ENCODE measurements at regions not wholly inside any gene's neighbourhood (a gene's known extent, or its start where the extent isn't known, plus 50 kb on each side); places are given as distances from the start of the nearest gene placed in this dataset.

DNA sequence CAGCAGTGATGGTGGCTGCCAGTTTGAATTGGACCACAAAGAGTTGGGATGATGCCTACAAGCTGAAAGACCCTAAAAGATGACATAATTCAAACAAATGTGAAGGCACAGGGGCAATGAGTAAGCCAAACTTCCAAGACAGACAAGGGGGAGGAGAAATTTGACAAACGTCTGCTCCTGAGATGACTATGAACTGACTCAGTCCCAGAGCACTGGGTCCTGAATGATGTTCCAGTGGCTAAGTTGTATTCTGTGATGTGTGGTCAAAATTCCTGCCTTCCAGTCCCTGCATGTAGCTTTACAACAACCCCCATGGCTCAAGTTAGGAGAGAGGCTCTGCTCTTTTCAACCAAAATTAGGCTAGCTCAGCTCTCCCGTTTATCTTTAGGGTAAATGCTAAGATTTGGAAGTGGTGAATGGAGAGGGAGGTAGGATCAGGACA lies 86.1 kb upstream of the SIRPA start:
- TF ChIP-seq TCF12 (IDR thresholded peaks at IDR 0.05; ENCODE audit: low read depth), result no peak
- no peak for TF ChIP-seq CREB1 (IDR thresholded peaks at IDR 0.05; ENCODE audit: low read depth)
- TF ChIP-seq EGR1 (IDR thresholded peaks at IDR 0.05), result no peak
- TF ChIP-seq YY1 (IDR thresholded peaks at IDR 0.05; ENCODE audit: low read depth), result no peak
- TF ChIP-seq, protein P1, sequence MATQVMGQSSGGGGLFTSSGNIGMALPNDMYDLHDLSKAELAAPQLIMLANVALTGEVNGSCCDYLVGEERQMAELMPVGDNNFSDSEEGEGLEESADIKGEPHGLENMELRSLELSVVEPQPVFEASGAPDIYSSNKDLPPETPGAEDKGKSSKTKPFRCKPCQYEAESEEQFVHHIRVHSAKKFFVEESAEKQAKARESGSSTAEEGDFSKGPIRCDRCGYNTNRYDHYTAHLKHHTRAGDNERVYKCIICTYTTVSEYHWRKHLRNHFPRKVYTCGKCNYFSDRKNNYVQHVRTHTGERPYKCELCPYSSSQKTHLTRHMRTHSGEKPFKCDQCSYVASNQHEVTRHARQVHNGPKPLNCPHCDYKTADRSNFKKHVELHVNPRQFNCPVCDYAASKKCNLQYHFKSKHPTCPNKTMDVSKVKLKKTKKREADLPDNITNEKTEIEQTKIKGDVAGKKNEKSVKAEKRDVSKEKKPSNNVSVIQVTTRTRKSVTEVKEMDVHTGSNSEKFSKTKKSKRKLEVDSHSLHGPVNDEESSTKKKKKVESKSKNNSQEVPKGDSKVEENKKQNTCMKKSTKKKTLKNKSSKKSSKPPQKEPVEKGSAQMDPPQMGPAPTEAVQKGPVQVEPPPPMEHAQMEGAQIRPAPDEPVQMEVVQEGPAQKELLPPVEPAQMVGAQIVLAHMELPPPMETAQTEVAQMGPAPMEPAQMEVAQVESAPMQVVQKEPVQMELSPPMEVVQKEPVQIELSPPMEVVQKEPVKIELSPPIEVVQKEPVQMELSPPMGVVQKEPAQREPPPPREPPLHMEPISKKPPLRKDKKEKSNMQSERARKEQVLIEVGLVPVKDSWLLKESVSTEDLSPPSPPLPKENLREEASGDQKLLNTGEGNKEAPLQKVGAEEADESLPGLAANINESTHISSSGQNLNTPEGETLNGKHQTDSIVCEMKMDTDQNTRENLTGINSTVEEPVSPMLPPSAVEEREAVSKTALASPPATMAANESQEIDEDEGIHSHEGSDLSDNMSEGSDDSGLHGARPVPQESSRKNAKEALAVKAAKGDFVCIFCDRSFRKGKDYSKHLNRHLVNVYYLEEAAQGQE (IDR thresholded peaks at IDR 0.05; ENCODE audit: low read depth), result no peak
- no peak for TF ChIP-seq FOXM1 (IDR thresholded peaks at IDR 0.05; ENCODE audit: borderline replicate concordance, low read depth)
- no peak for TF ChIP-seq EP300 (IDR thresholded peaks at IDR 0.05; ENCODE audit: borderline replicate concordance)
- no peak for TF ChIP-seq RAD21 (IDR thresholded peaks at IDR 0.05; ENCODE audit: low read depth)
- TF ChIP-seq TEAD4 (IDR thresholded peaks at IDR 0.05), result no peak
- no peak for TF ChIP-seq CEBPB (IDR thresholded peaks at IDR 0.05)

DNA sequence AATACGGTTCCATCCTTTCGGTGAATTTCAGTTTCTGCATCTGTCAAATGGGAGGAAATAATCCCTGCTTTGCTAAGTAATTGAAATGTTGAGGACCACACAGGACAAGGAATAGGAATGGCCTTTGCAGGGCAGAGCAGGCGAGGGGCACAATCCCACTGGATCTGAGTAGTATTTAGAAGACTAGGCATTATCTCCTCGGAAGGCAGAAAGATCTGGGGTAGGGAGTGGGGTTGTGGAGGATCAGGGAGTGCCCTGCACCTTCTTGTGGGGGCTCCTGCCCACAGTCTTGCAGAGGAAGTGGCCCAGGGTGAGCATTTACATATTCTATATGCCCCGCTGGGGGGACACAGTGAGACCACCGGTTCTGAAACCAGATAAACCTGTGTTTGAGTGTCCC lies 87.1 kb upstream of the SIRPA start:
- TF ChIP-seq, protein P1 (IDR thresholded peaks at IDR 0.05; ENCODE audit: low read depth), result no peak
- TF ChIP-seq FOXM1 (IDR thresholded peaks at IDR 0.05; ENCODE audit: borderline replicate concordance, low read depth) (no peak), TEAD4 (IDR thresholded peaks at IDR 0.05) (no peak)

DNA sequence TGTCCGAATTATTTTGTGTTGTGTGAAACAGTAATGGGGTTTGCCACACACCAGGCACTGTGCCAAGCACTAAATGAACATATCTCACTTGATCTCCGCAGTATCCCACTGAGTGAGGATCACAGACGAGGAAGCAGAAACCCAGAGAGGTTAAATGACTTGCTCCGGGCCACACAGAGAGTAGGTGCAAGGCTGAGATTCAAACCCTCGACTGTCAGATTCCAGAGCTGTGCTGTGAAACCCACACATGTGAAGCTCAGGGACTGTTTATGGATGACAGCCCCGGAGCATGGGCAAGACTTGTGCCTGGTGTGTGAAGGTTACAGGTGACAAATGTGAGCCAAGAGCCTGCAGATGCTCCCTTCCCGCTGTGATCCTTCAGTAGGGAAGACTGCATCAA lies 87.8 kb upstream of the SIRPA start:
- TF ChIP-seq, protein P1 (IDR thresholded peaks at IDR 0.05; ENCODE audit: low read depth), result no peak

DNA sequence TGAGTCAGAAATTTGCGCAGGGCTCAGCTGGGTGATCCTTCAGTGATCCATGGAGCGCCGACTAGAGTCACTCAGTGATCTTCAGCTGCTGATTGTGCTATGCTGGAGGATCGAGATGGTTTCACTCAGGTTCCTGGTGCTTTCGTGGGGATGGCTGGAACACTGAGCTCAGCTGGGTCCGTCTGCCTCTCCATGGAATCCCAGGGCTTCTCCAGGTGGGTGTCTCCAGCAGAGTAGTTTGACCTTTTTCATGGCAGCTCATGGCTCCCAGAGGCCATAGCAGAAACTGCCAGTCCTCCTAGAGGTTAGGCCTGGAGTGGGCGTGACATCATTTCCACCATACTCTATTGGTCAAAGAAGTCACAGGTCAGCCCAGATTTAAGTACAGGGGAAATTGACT lies 88.8 kb upstream of the SIRPA start:
- TF ChIP-seq TEAD4 (IDR thresholded peaks at IDR 0.05), result no peak
- no peak for TF ChIP-seq CEBPB (IDR thresholded peaks at IDR 0.05)
- TF ChIP-seq TCF12 (IDR thresholded peaks at IDR 0.05; ENCODE audit: low read depth), result no peak
- no peak for TF ChIP-seq EP300 (IDR thresholded peaks at IDR 0.05; ENCODE audit: borderline replicate concordance)
- TF ChIP-seq RAD21 (IDR thresholded peaks at IDR 0.05; ENCODE audit: low read depth), result no peak
- no peak for TF ChIP-seq EGR1 (IDR thresholded peaks at IDR 0.05)
- no peak for TF ChIP-seq YY1 (IDR thresholded peaks at IDR 0.05; ENCODE audit: low read depth)
- TF ChIP-seq ZBTB7A (IDR thresholded peaks at IDR 0.05; ENCODE audit: low read depth), result no peak
- TF ChIP-seq NFIC (IDR thresholded peaks at IDR 0.05), result no peak
- TF ChIP-seq, protein P1 (IDR thresholded peaks at IDR 0.05; ENCODE audit: low read depth), result no peak
- no peak for TF ChIP-seq CREB1 (IDR thresholded peaks at IDR 0.05; ENCODE audit: low read depth)
- TF ChIP-seq, protein P2, sequence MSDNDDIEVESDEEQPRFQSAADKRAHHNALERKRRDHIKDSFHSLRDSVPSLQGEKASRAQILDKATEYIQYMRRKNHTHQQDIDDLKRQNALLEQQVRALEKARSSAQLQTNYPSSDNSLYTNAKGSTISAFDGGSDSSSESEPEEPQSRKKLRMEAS (IDR thresholded peaks at IDR 0.05), result no peak
- TF ChIP-seq, protein P3, sequence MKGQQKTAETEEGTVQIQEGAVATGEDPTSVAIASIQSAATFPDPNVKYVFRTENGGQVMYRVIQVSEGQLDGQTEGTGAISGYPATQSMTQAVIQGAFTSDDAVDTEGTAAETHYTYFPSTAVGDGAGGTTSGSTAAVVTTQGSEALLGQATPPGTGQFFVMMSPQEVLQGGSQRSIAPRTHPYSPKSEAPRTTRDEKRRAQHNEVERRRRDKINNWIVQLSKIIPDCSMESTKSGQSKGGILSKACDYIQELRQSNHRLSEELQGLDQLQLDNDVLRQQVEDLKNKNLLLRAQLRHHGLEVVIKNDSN (IDR thresholded peaks at IDR 0.05), result no peak

DNA sequence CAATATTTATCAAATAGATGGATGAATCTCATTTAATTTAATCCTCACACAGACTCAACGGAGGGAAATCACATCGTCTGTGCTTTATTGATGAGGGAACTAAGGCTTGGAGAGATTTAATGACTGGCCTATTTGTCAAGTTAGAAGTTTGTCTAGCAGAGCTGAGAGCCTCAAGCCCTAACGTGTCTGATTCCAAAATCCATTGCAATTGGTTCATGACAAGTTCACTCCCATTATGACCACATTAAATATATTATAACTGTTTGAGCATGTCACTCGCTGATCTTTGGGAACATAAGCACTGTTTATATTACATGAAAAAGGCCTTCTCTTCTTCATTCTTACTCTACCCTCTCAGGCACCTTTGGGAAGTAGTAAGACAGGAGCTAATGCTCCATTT lies 89.4 kb upstream of the SIRPA start:
- TF ChIP-seq RAD21 (IDR thresholded peaks at IDR 0.05; ENCODE audit: low read depth), result no peak
- TF ChIP-seq, protein P2 (IDR thresholded peaks at IDR 0.05), result no peak
- TF ChIP-seq TCF12 (IDR thresholded peaks at IDR 0.05; ENCODE audit: low read depth), result no peak
- TF ChIP-seq, protein P1 (IDR thresholded peaks at IDR 0.05; ENCODE audit: low read depth), result no peak
- TF ChIP-seq NFIC (IDR thresholded peaks at IDR 0.05), result no peak
- no peak for TF ChIP-seq ZBTB7A (IDR thresholded peaks at IDR 0.05; ENCODE audit: low read depth)
